Psoas muscle (tissue), 7 donors: ENCODE measurements at regions not wholly inside any gene's neighbourhood (a gene's known extent, or its start where the extent isn't known, plus 50 kb on each side); places are given as distances from the start of the nearest gene placed in this dataset.

Experiments used
- ATAC-seq, 4 donors: fragments of 200-7000 bp; cut with Tn5 transposase; one replicate each; pipeline ENCODE4 v1.9.1; 2020; ENCODE audit warnings: moderate library complexity in 3 of 4, mild to moderate bottlenecking in 2 of 4
- DNase-seq, 2 donors: peaks; one replicate each; pipeline ENCODE4 v3.0.0-alpha.2; 2020
- H3K27ac ChIP-seq: fragments of 200-600 bp; one replicate; pipeline ENCODE4 v1.8.0; 2022
- H3K27me3 ChIP-seq, 3 donors: fragments of 200-600 bp in 1 of 3; one replicate each; pipeline versions ENCODE4 v1.6.1 to v1.8.0; 2013 to 2022; ENCODE audit warnings: low read length in 2 of 3, mild to moderate bottlenecking in 2 of 3, moderate library complexity in 1 of 3; ENCODE audit not compliant: insufficient read depth in 3 of 3
- H3K36me3 ChIP-seq, 2 donors: fragments of 200-600 bp in 1 of 2; one replicate each; pipeline versions ENCODE4 v1.6.1 to v1.8.0; 2013 to 2022; ENCODE audit warnings: low read depth in 1 of 2, mild to moderate bottlenecking in 1 of 2, moderate library complexity in 1 of 2; ENCODE audit not compliant: insufficient read depth in 1 of 2
- H3K4me1 ChIP-seq: fragments of 200-600 bp; one replicate; pipeline ENCODE4 v1.8.0; 2022
- H3K4me3 ChIP-seq: fragments of 200-600 bp; one replicate; pipeline ENCODE4 v1.8.0; 2022; ENCODE audit warnings: mild to moderate bottlenecking
- H3K9me3 ChIP-seq: fragments of 200-600 bp; one replicate; pipeline ENCODE4 v1.8.0; 2022
- CTCF ChIP-seq: fragments of 200-600 bp; IDR thresholded peaks from one replicate; pipeline ENCODE4 v1.8.0; 2022; ENCODE audit warnings: antibody characterized with exemption
- WGBS, 3 donors: extraction: QIAGEN DNeasy Blood & Tissue Kit; methylation state at CpG; one replicate each; pipeline versions ENCODE4 v1.1.6 to v1.1.7; 2013; 5-methylcytosine and 5-hydroxymethylcytosine counted together
- intact Hi-C, 2 donors: fragments of 100-400 bp; cut with DNase I; formaldehyde crosslinking; loops; one replicate each; pipeline versions ENCODE4 v1.11.0 to v1.14.2; 2022
- donor health status: healthy with polysubstance abuse.
- donor health status: DM: no; HTN: no; CAD: no; lungs with moderate emphysema.
- donor health status: Bipolar disorder and iron deficiency.
- donor health status: healthy.
- donor health status: DM: yes; HTN: yes; CAD: no.
- donor health status: DM: no; HTN: no; CAD: no.
- donor health status: DM: yes; HTN: yes; CAD: no.

GRCh38 chr2:207448006-207448405, 81.8 kb upstream of the CREB1 start:
- intact Hi-C loops, result no loop called here
- ATAC-seq, result no peak

GRCh38 chr2:207449642-207450165, 80.1 kb upstream of the CREB1 start:
- no peaks in the 10 kb centered on the region for H3K27me3 ChIP-seq
- WGBS, 3 donors, result 65 to 79% (median 74%) methylated on average over 1 of the region's 1 CpG
- H3K4me3 ChIP-seq, result no peak overlapping the region
- no peak overlapping the region for H3K27ac ChIP-seq
- no peaks in the 10 kb centered on the region for H3K36me3 ChIP-seq
- no peak for TF ChIP-seq CTCF
- no peak for DNase-seq
- H3K9me3 ChIP-seq, result no peaks in the 10 kb centered on the region
- no peaks in the 10 kb centered on the region for H3K4me1 ChIP-seq
- no peak for ATAC-seq
- intact Hi-C loops, result no loop called here

More at GRCh38 chr2:207448006-207448405, 81.8 kb upstream of the CREB1 start:
- Histone ChIP-seq H3K9me3 (no peaks in the 10 kb centered on the region), H3K4me3 (no peak overlapping the region), H3K36me3 (no peaks in the 10 kb centered on the region), H3K27me3 (no peaks in the 10 kb centered on the region), H3K27ac (no peak overlapping the region), H3K4me1 (no peaks in the 10 kb centered on the region)
- TF ChIP-seq CTCF, result no peak
- WGBS, 3 donors, result 25 to 57% (median 38%) methylated on average over 1 of the region's 1 CpG
- no peak for DNase-seq

- H3K27me3 ChIP-seq, result no peaks in the 10 kb centered on the region
- H3K36me3 ChIP-seq, result no peaks in the 10 kb centered on the region
- H3K4me1 ChIP-seq, result no peaks in the 10 kb centered on the region
- TF ChIP-seq CTCF, result no peak
- WGBS, 3 donors, result 9 to 23% (median 15%) methylated on average over 1 of the region's 1 CpG
- intact Hi-C loops, result no loop called here
- no peak overlapping the region for H3K4me3 ChIP-seq
- ATAC-seq (no peak), DNase-seq (no peak)
- no peaks in the 10 kb centered on the region for H3K9me3 ChIP-seq
- H3K27ac ChIP-seq, result no peak overlapping the region
These were observed 79.6 kb upstream of the CREB1 start for GRCh38 chr2:207450186-207450585.

GRCh38 chr2:207458582-207458981, 71.2 kb upstream of the CREB1 start:
- no peaks in the 10 kb centered on the region for H3K36me3 ChIP-seq
- TF ChIP-seq CTCF, result no peak

More at GRCh38 chr2:207458582-207458981, 71.2 kb upstream of the CREB1 start:
- Histone ChIP-seq H3K4me1 (no peaks in the 10 kb centered on the region), H3K9me3 (no peaks in the 10 kb centered on the region), H3K27me3 (no peaks in the 10 kb centered on the region), H3K27ac (no peak overlapping the region), H3K4me3 (no peak overlapping the region)
- ATAC-seq (no peak), DNase-seq (no peak)
- 90% methylated on average over 5 of the region's 5 CpGs for WGBS, 3 donors
- intact Hi-C loops, result no loop called here
